Superior temporal gyrus (tissue), 1 donor: ENCODE measurements at regions not wholly inside any gene's neighbourhood (a gene's known extent, or its start where the extent isn't known, plus 50 kb on each side); places are given as distances from the start of the nearest gene placed in this dataset.
"Not testable (repeated sequence)": the region's sequence is repeated elsewhere in the genome, so short reads cannot be mapped to it uniquely, and the experiment has no call there.

ENCODE experiments used
- DNase-seq: peaks from one replicate; pipeline ENCODE4 v3.0.0-alpha.2; 2016; ENCODE audit errors: extremely low spot score

DNA sequence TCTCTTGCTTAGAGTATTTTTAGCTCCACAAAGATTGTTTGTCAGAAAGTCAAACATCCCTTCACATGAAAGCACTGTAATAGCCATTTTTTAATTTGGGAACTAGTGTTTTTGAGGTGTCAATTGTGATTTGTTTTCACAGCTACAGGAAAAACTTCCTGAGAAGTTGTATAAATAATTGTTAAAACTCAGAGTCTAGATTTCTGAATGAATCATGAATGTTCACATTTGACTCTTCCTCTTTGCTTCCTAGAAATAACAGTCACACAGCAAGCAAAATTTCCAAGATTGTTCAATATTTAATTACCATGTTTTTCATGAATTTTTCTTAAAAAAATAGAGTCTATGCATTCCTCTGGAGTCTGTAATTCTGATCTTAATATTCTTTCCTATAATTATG is 156.9 kb upstream of the SLC7A11 start:
- no peak for DNase-seq

DNA sequence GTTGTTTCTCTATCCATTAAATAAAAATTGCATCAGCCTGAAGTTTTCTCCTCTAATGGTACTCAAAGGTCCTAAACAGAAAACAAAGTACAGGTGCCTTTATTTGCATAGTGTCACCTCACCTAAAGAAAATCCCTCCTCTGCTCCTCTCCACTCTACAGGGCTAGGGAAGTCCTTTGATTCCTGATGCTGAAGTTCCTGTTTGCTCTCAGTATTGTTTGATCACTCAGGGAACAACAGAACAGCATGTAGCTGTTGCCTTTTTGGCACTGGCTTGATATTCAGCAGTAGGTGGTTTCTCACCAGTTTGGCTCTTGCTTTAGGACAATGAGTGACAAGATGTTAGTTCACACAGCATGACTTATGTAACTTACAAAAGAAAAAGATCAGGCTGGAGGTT is 156.2 kb upstream of the SLC7A11 start:
- DNase-seq: no peak

DNA sequence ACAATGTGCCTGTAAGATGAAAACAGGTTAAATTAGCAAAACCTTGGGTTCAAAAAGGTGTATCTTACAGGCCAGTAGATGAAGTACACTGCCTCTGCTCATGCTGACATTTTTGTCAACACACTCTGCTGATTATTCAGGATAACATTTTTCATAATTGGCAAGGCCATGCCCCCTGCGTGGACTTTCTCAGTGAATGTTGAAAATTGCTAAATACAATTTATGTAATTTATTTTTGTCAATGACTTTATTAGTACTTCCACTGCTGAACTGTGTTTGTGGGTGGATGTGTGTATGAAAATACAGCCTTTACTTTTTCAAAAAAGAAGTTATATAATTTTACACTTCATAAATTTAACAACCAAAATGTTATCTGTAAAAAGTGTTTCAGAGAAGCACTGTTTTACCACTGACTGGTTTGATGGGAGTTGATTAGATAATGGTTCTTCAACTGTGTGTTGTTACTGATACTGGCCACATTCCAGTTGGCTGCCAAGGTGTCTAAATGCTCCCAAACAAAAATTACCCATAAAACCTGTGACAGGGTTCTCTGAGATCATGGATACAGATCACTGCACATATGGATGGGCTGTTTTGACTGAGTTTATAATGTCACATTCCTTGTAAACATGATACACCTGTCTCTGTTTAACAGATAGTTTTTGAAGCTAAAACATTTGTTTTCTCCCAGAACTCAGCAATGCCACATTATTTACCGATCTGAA is 151.9 kb upstream of the SLC7A11 start:
- DNase-seq: no peak

DNA sequence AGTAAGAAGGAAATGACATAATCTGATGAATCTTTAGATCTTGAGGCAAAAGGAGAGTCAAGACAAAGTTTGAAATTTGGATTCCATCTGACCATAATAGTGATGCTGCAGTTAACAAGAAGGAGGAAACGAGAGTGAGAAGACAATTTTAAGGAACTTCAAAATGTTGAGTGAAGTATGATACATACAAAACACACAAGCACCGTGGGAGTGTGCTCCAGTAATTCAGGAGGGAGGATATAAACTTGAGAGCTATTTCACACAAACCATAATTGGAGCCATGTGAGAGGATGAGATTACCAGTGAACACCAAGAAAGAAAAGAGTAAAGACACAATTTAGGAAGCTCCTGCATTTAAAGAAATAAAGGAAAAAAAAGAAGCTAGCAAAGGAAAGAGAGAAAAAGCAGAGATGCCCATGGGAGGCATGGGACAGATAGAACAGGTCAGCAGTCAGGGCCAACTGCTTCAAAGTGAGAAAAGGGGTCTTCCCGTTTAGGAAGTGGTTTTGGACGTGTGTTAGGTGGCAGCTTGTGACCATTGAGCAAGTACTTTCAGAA is 150.7 kb upstream of the SLC7A11 start:
- peak; percentile 29 for DNase-seq

DNA sequence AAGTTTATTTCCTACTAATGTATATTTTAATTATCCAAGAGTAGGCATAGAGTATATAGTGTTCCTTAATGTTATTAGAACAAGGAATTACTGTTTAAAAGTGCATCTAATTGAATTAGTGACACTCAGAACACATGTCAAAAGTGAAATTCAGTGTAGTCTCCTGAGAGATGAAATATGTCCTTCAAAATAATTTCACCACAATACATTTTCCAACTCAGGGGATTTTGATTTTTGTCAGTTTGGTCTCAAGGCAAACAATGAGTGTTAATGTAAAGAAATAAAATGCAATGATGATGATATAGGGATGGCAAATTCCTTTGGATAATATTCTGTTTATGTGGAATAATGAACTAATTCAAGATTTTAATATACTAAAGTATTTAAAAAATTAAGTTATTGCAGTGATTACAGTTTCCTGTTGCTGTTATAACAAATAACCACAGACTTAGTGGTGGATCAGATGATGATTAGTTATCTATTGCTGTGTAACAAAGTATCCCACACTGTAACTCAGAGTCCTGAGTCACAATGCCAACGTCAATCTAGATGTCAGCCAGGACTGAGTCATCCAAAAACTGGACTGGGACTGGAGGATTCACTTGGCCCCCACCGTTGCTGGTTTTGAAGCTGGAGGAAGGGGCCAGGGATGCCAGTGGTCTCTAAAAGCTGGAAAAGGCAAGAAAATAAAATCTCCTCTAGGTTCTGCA is 148.0 kb upstream of the SLC7A11 start:
- DNase-seq: no peak

DNA sequence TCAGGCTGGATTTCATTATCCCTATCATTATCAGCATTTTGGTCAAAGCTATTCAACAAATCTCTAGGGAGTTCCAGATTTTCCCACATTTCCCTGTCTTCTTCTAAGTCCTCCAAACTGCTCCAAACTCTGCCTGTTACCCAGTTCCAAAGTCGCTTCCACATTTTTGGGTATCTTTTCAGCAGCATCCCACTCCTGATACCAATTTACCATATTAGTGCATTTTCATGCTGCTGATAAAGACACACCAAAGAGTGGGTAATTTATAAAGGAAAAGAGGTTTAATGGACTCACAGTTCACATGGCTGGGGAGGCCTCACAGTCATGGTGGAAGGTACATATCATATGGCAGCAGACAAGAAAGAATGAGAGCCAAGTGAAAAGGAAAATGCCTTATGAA is 132.8 kb upstream of the SLC7A11 start:
- no peak for DNase-seq

DNA sequence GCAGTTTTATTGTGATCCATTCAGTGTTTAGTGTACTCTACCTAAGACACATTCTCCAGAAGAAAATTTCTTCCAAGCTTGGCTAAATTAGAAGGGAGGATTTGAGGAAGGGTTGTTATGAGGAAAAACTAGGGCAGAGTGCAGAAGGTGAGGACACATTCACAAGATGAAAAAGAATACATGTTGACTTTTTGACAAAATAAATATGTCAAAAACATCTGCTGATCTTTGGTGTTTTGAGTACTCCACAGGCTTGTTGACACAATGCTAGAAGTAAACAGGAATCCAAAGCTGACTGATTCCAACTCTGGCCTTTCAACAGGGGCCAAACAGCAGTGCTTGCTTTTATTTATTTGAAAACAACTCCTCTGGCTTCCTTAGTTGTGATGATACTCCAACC is 125.8 kb upstream of the SLC7A11 start:
- DNase-seq: no peak

DNA sequence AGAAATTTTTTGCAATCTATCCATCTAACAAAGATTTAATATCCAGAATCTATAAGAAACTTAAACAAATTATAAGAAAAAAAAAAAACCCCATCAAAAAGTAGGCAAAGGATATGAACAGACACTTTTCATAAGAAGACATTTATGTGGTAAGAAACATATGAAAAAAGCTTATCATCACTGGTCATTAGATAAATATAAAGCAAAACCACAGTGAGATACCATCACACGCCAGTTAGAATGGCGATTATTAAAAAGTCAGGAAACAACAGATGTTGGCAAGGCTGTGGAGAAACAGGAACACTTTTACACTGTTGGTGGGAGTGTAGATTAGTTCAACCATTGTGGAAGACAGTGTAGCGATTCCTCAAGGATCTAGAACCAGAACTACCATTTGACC is 110.3 kb upstream of the SLC7A11 start:
- not testable (repeated sequence) for DNase-seq

DNA sequence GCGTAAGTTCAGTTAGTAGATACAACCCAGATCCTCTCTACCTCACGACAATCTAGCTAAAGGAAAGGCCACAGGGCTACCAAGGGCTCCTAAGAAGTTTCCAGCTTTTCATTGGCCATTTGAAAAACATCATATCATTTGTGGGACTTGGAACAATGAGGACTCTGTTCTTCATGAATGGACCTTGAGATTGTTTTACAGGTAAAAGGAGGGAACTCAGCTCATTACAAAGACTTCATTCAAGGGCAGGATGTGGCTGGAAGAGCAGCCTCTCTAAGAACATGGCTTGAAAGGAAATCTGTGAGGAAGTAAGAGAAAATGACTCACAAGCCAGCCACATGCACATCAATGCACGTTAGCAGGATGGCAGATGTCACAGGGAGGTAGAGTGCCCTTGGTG is 105.9 kb upstream of the SLC7A11 start:
- no peak for DNase-seq

DNA sequence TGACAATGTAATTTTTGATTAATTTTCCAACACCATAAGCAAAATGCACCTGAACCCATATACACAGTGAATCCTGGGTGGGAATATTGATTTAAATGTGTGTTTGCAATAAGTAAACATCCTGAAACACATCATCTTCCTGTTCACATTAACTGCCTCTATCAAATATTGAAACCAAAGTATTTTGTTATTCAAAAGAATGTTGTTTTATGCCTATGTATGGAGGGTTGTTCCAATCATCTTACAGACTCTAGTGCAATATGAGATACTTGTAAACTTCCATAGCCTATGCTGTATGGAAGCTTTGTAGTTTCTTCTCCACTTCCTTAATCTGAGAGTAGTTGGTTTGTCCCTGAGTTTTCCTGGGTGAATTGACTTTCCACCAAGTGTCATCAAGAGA is 105.4 kb upstream of the SLC7A11 start:
- no peak for DNase-seq

DNA sequence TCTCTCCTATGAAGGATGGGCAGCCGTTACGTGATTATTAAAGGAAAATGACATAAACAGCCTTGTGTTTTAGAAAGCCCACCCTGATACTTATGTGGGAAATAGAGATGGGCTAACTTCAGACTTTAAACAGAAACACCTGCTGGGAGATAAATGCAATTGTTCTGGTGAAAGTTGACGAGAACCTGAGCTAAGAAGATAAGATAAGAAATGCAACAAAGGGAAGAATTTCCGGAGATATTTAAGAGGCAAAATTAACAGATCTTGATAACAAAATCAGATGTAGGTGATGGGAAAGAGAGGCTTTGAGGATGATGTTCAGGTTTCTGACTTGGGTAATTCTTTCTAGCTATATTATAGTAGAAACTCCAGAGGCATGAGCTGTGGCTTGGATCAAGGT is 102.7 kb upstream of the SLC7A11 start:
- no peak for DNase-seq

DNA sequence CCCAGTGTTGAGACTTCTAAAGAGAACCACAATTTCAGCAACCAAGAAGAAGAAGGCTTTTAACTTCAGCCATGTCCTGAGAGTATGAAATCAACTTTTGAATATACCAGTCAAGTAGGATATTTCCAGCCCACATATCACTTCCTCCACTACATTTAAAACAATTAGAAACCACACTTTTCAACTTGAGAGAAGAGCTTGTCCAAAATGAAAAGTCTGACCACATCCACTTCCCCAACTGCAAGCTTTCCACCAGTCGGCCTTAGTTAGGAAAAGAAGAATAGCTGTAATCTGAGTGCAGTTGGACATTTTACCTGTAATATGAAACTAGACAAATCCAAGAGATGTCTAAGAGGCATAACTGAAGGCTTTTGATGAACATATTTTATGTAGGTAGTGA is 101.9 kb upstream of the SLC7A11 start:
- no peak for DNase-seq

DNA sequence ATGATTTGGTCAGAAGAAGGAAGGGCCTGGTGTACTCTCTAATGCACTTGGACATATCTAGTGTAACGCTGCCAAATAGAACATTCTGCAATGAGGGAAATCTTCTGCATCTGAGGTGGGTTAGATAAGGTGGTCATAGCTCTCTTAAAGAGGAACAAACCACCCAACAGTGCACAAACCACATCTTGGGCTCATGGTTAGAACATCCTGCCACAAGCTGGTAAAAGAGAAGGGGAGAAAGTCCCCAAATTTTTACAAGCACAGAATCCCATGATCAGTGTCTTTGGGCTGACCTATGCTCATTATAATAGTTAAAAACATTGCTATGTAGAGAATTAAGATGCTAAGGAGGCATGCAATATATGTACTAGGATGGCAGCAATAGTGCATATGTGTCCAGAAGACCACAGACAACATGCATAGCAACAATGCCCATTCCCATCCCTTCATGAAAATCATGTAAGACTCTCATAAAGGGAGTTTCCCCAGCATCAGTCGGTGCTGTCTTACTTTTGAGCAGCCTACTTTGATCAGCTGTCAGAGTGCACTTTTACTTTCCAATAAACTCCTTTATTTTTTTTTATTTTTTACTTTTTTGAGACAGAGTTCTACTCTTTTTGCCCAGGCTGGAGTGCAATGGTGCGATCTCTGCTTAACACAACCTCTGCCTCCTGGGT is 99.7 kb upstream of the SLC7A11 start:
- no peak for DNase-seq

DNA sequence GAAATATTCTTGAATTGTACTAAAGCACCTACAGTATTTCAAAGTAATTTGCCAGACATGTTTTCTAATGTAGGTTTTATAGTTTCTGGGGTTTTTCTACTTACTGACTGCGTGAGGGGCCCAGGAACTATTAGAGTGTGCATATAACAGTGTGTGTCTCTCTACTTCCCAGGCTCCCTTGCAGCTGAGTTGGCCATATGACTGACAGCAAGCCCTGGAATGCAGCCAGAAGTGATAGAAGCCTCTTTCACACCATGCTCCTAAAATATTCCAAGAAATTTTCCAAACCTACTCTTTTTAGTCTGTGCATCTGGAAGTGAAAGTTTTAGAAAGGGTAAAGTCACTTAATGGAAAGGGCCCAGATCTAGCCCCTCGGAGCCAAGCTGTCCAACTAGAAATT is 96.7 kb upstream of the SLC7A11 start:
- DNase-seq: no peak

DNA sequence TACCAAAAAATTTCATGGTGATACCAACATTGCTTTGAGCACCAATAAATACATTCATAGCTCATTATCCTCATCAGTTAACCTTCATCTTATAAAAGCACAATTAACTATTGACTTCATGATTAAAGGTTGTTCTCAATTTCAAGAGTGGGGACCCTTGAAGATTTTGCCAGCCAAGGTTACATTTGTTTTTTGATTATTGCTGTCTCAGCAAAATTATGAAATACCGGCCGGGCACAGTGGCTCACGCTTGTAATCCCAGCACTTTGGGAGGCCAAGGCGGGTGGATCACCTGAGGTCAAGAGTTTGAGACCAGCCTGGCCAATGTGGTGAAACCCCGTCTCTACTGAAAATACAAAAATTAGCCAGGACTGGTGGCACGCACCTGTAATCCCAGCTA is 96.1 kb upstream of the SLC7A11 start:
- not testable (repeated sequence) for DNase-seq

DNA sequence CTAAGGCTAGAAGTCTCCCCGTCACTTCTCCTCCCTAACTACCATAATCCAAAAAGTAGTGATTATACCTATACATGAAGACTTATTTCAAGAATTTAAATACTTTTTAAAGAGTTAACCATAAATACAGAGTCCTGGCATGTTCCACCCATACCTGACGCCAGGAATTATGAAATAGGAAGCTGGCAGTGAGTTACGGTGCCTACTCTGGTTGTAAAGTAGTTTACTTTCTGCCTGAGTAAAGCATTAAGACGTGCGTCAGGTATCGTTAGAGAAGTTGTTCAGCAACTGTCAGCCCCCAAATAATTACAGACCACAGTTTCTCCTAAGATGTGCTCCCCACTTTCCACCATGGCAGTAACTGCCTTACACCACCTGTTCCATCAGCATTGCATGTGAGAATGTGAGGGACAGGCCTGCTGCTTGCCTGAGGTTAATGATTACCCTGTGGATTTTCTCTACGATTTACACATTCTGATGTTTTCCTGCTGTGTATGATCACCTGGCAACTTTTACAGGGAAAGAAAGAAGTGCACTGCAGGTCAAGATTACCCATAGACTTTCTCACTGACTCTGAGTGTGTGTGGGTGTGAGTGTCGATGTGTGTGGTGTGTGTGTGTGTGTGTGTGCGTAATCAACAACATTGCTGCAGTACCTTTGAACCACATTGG is 92.3 kb upstream of the SLC7A11 start:
- no peak for DNase-seq

DNA sequence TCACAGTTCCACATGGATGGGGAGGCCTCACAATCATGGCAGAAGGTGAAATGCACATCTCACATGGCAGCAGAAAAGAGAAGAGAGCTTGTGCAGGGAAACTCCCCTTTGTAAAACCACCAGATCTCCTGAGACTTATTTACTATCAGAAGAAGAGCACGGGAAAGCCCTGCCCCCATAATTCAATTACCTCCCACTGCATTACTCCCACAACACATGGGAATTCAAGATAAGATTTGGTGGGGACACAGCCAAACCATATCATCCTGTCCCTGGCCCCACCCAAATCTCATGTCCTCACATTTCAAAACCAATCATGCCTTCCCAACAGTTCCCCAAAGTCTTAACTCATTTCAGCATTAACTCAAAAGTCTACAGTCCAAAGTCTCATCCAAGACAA is 90.3 kb upstream of the SLC7A11 start:
- DNase-seq: not testable (repeated sequence)

DNA sequence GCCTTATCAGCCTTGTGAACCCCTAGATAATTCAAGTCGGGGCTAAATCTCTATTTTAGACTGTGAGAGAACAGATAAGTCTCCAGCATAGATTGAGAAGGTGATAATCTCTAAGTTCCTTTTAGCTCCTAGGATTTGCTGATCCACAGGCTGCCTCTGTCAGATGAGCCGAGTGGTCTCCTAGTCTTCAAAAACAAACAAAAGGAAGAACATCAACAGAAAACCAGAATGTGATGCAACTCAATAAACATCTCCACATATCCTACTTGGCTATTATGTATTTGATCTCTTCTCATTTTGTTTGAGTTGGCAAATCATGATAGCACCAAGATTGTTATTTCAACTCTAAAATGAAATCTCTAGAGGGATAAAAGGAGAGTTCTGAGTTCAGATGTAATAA is 88.4 kb upstream of the SLC7A11 start:
- no peak for DNase-seq

DNA sequence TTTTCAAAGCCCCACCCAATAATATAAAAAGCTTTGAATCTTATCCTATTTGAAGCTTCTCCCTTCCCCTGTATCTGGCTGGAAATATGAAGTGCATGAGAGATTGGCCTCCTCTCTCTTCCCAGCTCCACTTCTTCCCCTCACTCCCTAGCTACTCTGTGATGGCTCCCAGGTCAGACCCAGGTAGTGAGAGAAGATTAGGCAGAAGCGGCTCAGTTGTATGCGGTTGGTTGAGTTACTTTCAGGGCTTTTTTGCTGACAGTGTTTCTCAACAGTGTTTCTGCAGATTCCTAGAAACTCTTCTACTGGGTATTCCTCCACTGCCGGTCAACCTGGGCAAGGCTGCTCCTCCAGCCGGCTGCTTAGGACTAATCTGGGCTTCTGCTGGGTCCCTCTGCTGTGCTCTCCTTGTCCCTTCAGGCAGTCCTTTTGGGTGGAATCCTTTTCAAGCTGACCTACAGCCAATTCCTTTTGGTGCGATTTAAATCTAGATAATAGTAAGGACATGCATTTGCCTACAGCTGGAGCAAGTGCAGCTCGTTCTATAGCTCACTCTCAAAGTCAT is 87.4 kb upstream of the SLC7A11 start:
- no peak for DNase-seq

DNA sequence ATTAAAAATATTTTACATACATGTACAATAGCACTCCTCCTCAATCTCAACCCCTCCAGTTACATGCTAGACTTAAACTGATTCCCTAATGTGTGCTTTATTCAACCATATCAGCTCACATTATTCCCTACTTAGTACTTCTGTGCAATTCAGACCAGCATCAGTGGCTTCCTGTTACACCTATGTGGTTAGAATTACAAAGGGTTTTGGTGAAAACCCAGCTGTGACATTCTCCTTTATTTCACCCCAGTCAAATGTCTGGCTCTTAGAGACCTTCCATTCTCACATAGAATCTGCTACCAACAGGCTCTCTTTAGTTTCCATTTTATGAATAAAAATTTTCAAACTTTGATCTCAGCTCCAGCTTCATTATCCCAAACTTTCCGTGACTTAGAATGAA is 85.2 kb upstream of the SLC7A11 start:
- DNase-seq: no peak

DNA sequence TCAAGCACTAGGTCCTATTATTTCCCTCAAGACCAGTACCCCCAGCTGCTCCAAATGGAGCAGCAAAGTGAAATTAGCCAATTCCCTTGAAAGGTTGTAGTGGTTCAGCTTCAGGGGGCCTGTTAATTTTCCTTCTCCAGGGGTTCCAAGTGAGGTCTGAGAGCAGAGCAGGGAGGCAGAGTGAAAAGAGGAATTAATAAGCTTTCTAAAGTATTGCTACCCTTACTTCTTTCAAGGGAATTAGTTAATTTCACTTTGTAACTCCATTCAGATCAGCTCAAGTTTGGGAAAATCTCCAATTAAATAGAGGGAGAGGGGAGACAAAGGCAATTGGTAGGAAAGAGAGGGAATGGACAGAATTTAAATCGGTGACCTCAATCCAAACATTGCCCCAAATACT is 78.7 kb upstream of the SLC7A11 start:
- DNase-seq: no peak

DNA sequence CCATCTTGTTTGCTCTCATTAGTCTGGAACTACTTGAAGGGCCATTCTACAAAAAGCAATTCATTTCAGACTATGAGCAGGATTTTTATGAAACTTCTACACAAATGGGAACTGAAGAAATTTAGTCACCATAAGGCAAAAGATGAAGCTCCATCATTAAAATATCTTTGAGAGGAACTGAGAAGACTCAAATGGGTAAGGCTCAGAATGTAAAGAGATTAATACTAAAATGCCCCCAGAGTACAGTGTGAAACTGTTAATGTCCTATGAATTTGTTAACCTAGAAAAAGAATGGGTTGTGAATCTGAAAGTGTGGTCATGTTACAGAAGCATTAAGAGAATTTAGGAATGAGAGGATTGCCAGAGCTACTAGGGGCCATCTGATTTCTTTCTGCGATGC is 77.9 kb upstream of the SLC7A11 start:
- DNase-seq: no peak
